Posterior cingulate gyrus (tissue), 11 donors: ENCODE measurements at regions not wholly inside any gene's neighbourhood (a gene's known extent, or its start where the extent isn't known, plus 50 kb on each side); places are given as distances from the start of the nearest gene placed in this dataset.

Experiments
- DNase-seq, 10 donors: peaks; one replicate each; pipeline versions ENCODE4 v3.0.0 to v3.0.0-alpha.2; 2020 to 2021; ENCODE audit warnings: mixed read lengths in 3 of 10
- intact Hi-C: fragments of 100-400 bp; cut with DNase I; formaldehyde crosslinking; loops from one replicate; pipeline ENCODE4 v1.15.1; 2023

DNA sequence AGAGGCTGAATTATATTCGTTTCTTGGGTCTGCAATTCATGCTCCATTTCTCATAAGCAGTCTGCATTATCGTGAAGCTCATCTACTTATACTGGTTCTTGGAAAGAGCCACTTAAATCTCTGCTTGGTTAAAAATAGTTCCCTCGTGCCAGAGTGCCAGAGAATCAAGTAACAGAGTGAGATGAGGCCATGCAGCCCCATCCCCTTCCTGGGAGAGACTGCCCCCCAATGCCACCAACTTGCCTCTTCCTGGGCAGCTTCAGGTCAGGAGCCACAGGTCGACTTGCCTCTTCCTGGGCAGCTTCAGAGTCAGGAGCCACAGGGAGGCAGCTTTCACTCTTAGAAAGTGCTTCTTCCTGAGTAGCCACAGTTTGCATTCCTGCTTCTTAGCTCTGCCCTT, 223.9 kb upstream of the ZBED5 start:
- intact Hi-C loops, result no loop called here
- DNase-seq, result no peak

DNA sequence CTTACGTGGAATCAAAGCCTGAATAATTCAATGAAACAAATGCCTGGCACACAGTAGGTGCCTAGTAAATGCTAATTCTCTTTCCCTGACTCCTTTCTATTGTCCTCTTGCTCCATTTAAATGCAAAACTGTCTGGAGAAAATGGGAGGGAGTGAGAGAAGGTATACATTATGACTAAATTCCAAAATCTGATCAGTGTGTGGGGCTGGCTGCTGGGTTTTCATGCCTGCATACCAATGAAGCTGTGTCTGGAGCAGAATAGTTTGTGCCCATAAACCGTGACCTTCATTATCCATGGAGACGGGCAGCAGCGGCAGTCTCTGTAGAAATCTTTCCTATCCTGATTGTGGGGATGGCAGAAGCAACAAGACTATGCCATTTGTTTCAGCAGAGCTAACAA, 223.4 kb upstream of the ZBED5 start:
- intact Hi-C loops, result no loop called here
- DNase-seq, result no peak

DNA sequence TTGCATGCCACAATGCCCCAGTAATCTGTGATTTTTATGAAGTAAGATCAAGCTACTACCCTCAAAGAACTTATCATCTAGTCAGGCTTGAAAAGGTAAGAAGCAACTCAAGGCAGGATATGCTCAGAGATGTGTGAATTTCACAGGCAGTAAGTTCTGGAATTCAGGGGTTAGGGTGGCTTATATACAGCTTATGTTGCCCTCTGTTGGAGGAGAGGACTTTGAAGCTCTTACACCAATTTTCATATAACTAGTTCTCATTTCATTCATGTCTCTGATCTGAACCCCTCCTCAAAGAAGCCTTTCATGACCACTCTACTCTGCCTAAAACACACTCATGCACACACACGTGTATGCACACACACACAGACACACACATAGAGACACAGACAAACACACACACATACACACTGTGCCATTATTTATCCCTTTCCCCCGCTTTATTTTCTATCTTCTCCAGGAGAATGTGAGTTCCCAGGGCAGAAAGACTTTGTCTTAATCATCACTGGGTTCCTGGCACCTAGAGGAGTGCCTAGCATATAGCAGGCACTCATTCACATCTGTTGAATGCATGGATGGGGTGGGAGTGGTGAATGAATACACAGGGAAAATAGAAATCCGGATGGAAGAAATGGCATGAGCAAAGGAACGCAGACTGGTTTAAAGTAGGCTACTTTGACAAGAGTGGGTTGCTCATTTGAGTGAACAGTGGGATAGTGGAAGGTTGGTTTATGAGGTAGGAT, 220.7 kb upstream of the ZBED5 start:
- intact Hi-C loops, result no loop called here
- no peak for DNase-seq

DNA sequence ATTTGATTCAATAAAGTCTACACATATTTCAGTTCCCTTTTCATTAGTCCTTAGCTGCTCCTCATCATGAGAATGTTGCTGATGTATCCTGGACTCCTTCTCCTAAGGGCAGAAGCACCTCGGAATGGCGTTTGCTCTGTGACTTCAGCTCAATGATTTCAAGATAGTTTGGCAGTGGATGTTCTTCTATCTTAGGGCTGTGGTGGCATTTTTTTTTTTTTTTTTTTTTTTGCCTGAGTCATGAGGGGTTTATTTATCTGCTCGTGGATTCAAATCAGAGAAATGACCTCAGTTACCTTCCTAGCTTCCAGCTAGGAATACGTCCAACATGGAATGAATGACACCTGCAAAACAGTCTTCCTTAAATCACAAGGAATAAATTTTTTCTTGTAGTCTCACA, 220.0 kb upstream of the ZBED5 start:
- intact Hi-C loops, result no loop called here
- no peak for DNase-seq

DNA sequence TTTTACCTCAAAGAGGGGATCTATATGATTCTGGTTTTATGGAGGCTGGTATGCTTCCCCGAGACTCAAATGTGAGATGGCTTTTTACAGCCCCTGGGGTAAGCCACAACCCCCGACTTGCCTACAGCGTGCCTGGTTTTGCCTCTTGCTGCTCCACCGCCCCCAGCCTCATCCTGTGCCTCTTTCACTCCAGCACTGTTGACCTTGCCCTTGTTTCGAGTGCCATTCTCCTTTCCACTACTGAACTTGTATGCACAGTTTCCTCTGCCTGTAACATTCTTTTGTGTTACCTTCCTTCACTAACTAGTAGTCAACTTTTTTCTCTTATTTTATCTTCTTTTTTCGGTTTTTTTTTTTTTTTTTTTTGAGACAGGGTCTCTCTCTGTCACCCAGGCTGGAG, 219.0 kb upstream of the ZBED5 start:
- intact Hi-C loops, result no loop called here
- DNase-seq, result no peak

DNA sequence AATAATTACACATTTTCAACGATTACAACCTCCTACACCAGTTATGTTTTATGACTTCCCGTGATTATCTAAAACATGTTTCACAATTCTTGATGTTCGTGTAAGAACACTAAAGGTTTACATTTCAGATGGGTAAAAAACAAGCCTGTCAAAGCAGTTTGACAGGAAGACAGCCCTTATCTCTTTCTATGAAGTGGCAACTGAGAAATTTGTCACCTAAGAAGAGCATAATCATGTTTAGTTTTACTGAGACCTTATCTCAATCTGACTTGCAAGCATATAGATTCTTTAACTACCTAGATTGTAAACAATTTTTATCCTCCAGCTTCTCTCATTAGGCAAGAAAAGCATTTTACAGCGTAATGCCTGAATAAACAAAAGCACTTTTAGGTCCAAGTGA, 218.4 kb upstream of the ZBED5 start:
- DNase-seq, result no peak

DNA sequence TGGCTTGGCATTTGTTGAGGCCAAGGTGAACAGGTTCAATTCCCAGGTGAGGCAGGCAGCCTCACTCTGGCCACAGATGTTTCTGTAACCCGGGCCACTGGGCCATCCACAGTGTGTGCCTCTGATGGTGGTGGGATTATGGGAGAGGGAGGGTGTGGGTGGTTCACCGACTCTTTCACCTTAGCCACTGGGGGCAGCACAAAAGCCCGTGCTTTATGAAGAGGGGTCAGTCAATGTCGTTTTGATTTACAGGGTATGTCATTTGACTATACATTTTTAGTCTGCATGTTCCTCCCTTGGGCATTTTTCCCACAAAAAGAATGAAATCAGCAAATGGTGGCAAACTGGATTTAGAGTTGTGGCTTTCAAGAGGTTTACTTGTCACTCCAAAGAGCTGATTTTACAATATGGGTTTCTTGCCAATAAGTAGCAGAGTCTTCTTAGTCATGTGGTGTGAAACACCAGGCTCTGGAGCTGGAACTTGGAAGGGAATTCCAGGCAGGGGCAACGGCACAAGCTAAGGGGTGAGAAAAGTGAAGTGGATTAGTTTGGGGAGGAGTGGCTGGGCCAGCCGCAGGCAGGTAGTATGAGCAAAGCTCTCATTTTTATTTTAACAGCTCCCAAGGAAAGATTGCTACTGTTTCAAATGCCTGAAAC, 217.8 kb upstream of the ZBED5 start:
- intact Hi-C loops, result no loop called here
- no peak for DNase-seq

More for the DNA sequence above, 218.4 kb upstream of the ZBED5 start:
- intact Hi-C loops, result no loop called here

DNA sequence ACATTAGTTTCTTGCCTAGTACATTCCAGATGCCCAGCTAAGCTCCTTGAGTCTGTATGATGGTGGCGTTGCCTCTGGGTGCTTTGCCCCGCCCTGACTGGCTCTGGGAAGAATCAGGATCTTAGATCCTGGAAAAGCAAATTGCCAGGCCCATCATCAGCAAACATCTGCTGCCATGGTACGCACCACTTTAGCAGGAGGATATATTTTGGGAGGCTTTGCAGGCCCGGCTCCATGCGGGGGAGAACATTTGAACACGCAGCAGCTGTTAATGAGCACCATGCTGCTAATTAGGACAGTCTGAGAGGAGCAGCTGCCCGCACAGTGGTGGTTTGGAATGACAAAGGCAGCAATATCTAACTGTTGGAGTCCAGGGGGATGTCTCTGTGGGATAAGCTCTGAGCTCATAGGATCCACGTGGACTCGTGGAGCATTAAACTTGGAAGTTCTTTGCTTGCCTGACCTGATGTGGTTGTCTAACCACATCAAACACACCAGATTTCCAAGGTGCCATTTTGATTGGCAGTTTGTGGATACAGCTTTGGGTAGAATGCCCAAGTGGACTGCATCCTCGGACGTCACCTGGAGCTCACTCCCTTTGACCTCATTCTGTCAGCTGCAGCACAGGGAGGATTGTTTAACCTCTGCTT, 217.0 kb upstream of the ZBED5 start:
- DNase-seq, result peak in 8 of 10 donors; percentile 36 to 93 (median 65)

DNA sequence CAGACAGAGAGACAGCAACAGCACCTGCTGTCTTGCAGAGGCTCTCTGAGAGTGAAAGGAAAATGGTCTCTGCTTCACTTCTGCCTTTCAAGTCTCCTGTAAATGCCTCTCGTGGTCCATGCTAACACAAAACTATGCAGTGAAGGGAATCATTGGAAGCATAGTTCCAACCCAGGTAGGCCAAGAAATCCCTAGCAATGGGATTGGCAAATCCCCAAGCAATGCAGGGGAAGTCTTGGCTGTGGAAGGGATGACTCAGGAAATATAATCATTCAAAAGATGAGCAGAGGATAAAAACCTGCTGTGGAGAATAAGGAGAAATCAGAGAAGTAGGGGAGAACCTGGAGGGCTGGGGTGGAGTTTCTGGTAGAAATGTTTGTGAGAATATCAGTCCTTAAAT, 216.1 kb upstream of the ZBED5 start:
- no peak for DNase-seq
- intact Hi-C loops, result no loop called here

More for the DNA sequence above, 217.0 kb upstream of the ZBED5 start:
- intact Hi-C loops, result no loop called here

DNA sequence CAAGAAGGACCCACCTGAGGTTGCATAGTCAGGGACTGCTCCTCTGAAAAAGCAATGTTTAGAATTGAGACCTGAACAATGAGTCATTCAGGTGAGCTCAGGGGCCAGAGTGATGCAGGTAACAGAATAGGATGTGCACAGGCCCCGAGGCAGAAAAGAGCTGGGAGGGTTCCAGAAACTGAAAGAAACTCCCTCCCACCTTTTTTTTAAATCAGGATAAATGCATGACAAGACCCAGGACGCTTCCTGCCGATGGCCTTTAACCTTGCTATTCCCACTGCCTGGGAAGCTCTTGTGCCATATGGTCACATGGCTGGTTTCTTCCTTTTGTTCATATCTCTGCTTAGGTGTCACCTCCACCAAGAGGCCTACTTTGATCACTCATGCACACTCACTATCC, 214.2 kb upstream of the ZBED5 start:
- intact Hi-C loops, result no loop called here
- no peak for DNase-seq

DNA sequence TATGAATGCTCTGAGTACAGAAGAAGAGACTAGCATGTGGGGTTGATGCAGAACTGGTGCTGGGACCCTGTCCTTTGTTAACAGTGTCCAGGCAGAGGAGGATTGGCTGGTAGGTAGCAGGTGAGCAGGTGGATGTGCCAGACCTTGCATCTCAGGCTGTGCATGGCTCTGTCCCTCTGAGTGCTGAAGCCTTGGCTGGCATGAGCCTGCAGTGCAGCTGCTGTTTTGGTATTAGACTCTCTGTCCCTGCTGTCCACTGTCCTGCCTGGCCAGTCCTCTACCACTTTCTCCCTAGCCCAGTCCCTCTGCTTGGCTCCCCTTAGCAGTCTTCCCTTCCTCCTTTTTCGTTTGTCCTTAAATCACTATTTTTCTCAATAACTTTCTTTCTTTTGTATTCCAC, 213.6 kb upstream of the ZBED5 start:
- intact Hi-C loops, result no loop called here
- no peak for DNase-seq

DNA sequence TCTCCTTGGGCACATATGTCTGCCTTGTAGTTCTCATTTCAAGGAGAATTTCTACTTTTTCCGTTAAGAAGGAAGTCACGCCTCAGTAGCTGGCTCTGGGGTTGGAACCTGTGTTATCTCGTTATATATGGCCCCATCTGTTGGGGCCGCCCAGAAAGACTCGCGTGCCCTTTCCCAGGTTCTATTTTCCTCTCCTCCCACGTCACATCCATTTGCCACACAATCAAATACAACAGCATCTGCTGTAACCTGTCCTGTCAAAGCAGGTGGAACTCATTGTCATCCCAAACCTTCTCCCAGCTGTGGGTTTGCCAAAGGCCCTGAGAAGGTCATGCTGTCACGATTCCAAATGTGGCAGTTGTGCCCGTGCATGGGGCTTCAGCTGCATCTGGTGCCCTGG, 213.1 kb upstream of the ZBED5 start:
- DNase-seq, result no peak
- intact Hi-C loops, result no loop called here

DNA sequence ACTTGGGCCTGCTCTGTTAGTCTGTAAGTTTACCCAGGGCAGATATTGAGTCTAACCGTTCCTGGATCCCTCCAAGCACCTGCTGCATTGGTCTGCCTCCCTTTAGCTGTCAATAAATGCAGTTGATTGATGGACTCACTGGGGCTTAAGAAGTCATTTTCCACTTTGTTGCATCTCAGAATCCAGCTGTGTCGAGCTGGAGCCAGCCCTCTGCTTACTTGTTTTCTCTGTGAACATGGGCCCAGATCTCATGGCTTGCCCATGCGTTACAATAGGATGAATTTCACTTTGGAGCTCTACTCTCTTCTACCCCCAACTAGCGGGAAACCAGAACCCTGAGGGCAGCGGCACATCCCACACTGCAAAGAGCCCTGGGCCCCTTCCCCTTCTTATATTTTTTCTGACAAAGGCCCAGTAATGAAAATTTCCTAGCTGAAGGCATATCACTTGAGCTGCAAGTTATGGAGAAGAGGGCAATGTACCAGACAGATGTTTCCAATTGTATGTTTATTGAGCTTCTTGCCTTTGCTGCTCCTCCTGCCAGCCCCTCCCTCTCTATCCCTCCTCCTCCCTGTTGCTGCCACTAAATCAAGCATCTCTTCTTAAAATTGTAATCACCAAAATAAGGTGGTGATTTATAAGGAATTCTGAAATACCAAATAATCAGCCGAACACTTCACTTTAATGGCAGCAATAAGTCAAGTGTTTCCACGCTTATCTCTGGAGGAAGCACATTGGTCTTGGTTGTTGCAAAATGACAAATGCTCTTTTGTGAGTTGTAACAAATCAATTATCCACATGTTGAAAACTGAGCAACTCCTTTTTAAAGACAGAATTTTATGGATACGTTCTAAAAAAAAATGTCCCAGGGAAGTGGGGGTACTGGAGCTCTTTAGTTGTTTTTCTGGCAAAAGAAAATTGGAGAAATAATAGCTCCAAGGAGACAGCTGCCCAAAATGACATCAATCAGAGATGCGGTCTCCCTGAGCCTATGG, 212.3 kb upstream of the ZBED5 start:
- intact Hi-C loops, result no loop called here
- DNase-seq, result no peak

DNA sequence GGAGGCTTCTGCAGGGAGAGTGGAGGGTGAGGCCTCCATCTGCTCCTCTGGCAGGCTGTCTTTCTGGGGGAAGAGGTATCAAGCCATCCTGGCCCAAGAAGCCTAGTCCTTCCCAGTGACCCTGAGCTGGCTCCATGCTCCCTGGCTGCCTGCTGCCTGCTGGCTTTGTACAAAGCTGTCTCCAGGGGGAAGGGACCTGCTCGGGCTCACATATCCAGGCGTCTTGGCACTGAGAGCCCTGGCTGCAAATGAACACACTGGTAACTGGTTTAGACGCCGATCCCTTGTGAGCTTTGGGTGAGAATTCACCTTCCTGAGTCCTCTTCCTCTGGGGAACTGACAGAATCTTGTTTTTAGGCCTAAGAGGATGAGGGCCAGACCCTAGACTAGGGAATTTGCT, 210.3 kb upstream of the ZBED5 start:
- no peak for DNase-seq
- intact Hi-C loops, result no loop called here

DNA sequence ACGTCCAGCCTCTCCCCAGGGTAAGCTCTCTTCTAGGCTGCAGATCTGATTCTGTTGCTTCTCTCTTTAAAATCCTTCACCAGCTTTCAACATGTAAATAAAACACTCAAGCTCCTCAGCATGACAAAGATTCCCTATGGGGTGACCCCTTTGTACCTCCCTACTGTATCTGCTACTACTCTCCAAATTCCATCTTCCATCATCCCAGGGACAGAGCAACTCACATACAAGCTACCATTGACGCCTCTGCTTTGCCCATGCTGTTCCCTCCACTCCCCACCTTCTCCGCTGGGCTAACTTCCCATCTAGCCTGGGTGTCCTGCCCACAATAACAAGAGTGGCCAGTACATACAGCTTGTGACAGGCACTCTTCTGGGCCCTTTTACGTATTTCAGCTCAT, 207.5 kb upstream of the ZBED5 start:
- intact Hi-C loops, result no loop called here
- no peak for DNase-seq

DNA sequence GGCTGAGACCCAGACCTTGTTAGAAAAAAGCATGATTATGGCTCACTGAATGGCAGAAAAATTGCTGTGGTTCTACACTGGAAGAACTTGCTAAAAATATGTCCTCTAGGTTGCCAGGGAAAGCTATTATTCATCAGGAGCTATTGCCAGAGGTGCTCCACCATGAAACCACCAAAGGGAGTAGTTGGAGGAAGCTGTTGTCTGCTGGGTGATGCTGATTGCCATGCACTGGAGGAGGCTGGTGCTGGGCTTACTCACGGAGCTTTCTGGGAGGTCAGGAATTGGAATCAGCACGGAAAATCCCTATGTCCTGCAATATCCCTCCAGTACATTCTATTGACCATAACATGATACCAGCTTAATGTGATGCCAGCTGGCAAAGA, 199.6 kb upstream of the ZBED5 start:
- no peak for DNase-seq
- intact Hi-C loops, result no loop called here

DNA sequence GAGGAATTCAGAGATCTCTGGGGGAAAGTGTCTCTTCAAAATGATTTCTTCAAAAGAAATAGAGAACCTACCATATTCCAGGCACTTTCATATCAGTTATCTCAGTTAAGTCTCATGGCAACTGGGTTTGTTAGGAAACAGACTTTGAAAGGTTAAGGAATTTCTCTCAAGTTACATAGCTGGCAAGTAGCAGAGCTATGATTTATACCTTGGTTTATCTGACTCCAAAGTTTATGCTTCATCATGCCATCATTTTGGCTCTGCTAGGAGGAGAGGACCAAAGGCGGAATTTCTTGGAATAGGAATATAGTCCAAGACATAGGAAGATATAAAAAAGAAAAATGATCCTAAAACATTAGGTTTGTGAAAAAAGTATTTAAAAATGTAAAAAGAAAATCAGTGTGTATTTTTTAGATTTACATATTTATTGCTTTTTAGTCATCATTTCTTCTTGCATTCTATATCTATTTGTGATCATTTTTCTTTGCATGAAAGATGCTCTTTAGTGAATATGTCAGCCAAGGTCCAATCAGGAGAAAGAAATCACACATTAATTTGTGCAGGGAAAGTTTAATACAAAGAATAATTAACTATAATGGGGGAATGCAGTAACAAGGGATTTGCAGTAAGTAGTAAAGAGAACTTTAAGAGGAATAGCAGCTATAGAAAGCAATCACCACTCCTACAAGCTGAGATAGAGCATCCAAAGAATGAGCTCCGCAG, 199.1 kb upstream of the ZBED5 start:
- no peak for DNase-seq
- intact Hi-C loops, result no loop called here

DNA sequence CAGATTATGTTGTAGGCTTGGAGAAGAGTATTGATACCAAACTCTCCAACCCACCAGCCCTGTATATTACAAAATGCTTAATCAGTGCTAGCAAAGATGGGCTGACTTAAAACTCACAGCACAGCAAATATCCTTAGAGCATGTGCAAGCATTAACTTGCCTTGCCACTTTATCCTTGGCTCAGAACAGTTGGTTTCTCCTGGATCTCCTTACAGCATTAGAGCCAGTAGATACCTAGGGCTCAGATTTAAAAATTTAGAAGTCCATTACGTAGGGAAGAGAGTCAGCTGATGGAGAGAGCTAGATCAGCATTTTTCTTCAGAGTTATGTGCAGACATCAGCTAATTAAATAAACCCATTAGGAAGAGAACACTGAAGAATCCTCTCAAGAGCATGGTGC, 198.5 kb upstream of the ZBED5 start:
- no peak for DNase-seq
- intact Hi-C loops, result no loop called here

DNA sequence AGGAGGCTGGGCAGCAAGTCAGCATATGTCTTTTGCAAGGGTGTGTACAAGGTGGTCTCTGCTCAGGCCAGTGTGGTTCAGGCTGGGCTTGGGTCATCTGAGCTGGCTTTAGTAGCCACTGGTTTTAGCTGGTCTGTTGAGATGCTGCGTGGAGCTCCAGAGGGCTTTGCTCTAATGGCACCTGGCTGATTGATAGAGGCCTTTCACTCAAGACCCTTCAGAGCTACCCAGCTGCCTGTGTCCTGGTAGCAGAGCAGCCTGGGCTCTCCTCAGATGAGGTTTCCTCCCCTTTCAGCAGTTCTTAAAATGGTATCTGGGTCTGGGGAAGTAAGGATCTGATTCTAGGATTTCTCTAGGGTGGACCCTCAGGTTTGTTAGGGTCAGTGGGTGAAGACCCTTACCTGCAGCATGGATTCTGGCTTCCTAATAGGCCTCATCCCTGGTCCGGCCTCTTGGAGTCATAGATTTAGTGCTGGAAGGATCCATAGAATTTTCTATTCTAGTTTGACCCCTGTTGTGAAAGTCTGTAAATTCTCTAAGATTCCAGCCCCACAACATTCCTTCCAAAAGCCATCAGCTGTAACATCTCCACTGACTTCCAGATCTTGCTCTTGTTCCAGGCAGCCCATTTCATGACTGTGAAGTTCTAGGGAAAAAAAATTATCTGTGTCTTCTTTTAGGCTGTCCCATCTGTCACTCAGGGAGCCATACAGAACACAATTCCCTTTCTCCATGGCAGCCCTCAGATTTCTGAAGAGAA, 190.2 kb upstream of the ZBED5 start:
- intact Hi-C loops, result no loop called here
- peak in 1 of 10 donors; percentile 38 for DNase-seq
